ENCODE measurements at regions not wholly inside any gene's neighbourhood (a gene's known extent, or its start where the extent isn't known, plus 50 kb on each side); places are given as distances from the start of the nearest gene placed in this dataset.

DNA sequence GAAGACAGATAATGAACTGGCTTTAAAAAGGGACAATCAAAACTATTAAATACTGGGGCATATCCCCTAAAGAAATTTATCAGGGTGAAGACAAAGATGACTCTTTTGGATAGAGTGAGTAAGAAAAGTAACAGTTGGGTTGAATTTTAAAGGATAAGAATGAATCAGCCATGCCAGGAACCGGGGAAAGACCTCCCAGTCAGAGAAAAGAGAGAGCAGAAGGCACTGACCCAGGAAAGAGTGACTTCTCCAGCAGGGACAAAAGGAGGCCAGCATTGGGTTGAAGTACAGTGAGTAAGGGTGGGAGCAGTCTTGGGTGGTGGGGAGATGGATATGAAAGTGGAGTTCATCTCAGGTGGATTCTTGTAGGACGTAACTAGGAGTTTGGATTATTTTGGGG is 516.9 kb upstream of the JAG1 start:
- no peak for DNase-seq

DNA sequence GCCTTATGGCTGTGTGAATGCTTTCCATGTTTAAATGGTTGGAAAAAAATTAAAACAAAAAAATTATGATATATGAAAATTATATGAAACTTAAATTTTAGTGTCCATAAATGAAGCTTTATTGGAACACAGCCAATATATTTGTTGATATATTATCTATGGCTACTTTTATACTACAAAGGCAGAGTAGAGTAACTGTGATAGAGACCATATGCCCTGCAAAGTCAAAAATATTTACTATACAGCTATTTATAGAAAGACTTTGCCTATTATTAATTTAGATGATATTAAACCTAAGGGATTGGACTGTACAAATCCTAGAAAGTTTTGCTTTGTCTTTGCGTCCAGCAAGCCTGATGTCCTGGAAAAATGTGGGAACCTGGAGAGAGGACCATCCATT is 518.3 kb upstream of the JAG1 start:
- no peak for DNase-seq

DNA sequence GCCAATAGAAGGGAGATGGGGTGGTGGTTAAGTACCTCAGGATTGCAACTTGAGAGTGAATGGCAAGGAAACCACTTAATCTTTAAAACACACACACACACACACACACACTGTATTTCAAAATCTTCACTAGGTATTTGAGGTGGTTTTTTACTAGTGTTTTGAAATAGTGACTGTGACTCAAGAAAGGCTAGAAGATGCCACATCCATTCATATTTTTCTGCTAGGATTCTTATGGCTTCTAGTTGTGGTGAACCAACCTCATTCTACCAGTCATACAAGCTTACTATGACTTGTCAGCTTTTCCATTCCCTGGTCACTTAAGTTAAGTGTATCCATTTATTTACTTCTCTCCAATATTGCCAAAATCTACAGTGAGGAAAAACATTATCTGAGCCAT is 519.4 kb upstream of the JAG1 start:
- no peak for DNase-seq

DNA sequence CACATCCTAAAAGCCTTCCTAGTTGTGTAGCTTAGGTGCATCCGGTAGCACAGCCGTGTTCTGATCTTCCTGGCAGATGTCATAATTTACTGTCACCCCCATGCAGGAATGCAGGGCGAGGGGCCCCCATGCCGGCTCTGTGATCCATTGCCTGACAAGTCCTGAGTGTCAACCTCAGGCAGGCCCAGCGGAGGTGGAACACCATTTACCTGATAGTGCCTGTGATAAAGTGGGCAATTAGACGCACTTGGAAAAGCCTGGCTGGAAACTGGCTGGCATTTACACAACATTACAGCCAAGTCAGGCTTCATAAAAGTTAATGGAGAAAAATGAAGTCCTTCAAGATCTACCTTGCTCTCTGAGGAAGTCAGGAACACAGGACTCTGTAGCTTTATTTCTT is 521.4 kb upstream of the JAG1 start:
- DNase-seq: no peak

DNA sequence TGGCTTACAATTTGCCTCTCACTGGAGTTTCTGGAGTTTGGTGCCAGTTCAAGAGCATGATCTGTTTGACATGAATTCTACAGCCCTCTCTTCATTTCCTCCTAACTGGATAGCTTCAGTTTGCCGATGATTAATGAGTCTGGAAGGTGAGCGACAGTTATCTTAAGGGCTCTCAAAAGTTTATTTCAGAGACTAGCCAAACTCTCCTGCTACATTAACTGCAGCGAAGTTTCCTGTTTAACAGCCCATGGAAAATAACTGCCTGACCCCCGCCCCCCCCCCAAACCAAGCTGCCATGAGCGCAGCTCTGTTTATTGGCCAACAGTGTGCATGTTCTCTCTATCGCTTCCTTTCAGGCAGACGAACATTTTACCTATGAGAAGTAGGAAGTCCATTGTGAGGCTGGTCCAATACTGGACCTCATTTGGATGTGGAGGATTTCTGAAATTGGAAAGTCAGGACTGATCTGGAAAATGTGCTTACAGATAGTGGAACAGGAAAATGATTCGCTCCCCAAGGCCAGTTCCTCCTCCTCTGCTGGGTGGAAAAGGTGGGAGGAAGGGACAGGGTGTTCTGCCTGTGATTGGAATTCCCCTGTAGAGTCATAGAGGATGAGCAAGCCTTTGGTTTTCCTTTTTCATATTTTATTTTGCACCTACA is 522.2 kb upstream of the JAG1 start:
- DNase-seq: no peak

DNA sequence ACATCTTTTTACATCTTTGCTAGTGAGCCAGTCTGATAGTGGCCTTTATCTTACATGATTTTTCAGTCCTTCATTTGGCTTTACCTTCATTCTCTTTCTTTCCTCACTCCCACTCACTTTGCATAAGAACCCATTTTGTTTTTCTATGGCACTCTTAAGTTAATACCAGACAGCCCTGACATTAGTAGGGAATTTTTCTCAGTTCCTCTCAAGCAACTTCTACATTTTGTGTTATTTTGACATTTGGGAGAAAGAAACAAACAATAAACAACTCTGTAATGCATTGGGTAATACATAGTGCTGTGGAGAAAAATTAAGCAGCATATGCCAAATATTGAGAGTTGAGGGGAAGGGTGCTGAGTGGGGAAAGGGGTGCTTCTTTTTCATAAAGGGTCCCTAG is 524.1 kb upstream of the JAG1 start:
- no peak for DNase-seq

DNA sequence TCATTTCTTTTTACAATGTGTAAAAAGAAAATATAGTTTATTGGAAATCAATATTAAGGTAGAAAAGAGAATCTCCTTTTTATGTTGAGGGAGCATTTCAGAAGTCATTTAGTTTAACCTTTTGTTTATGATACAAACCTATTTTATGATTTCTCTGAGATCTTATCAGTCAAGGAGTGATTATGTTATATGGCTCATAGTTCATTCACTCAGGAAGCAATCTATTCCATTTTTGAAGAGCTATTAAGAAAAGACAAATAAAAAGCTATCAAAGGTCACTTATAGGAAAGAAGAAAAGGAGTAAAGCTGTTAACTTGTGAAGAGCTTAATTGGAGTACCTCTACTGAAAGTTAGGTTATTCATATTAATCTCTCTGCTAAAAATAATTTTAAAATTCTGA is 526.6 kb upstream of the JAG1 start:
- DNase-seq: no peak

DNA sequence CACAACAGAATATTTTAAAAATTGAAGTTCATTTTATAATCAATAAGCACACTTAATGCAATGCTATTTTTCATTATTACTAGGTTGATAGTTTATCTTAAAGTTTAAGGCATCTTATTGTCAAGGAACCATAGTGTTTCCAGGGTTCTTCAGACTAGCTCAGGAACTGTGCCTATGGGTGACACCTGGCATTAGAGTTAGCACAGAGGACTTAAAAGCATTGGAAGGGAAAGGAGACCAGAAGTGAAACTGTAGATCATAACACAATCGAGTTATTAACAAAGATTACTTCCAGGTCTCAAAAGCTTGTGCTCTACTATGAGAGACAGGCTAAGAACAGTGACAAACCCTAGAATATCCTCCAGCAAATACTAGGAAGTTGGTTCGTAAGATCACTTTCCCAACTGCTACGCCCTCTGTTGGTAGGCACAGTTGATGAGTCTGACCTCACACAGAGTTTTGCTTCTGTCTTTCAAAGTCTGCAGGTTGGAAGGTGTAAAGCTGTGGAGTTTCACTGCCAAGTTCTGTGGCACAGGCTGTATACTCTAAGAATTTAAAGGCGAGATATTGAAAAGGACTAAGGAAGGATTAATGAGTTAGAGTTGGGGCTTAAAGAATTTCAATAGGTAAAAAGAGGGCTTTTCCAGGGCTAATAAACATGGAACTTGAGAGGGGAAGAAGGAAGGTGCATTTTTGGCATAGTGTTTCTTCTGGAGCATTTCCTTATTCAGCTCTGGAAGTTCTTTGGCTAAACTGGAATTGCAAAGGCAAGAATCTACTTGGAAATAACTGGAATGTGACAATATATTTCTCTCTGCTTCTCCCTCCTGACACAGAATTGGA is 531.3 kb upstream of the JAG1 start:
- DNase-seq: peak; percentile 27

DNA sequence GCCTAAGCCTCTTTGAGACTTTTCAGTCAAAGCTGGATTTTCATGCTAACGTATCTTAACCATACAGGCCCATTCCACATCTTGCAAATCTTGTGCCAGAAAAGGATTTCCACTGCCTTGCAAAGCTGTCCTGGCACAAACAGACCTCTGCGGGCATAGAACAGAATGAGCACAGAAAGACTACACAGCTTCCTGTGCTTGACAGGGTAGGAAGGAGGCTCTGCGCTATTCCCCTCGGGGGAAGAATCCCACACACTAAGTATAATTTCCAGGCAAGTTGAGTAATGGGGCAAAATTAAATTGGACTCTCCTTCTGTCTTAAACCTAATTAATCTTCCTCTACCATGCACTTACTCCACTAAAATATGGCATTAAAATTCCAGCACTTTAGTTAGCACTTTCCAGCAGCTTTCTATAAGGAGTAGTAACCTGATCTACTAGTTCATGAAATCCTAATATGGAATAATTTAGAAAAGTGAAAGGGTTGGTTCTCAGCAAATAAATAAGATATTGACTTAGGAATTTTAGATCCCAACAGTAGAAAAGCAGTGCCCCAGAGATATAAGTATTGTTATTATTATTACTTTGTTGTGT is 532.1 kb upstream of the JAG1 start:
- no peak for DNase-seq

DNA sequence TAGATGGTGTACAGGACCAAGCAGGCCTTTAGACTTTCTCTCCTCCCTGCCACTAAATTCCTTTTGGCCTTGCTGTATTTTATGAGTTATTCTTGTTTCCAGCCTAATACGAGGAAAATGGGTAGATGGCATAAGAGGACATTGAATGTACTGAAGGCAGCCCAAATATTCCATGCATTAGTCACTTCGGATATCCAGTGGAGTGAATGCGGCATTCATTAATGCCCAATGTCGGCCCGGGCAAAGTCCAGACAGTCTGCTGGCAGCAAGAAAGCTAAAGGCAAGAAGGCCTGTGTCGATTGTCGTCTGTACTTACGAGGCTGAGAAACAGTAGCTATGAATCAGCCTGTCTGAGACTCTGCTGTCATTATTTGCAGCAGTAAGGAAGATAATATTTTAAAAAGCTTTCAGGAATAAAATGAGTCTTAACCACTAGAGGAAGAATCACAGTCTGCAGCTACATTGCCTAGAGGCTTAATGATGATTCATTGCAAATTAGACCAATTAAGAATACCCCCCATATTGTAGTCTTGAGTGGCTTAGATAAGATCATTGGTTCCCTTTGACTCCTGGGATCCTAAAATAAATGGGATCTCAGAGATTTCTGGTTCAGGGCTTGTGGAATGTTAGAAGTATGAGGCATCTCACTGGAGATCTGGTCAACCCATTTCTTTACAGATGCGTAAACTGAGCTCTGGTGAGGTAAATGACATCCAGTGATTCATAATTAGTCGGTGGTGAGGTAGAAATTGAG is 534.1 kb upstream of the JAG1 start:
- no peak for DNase-seq

DNA sequence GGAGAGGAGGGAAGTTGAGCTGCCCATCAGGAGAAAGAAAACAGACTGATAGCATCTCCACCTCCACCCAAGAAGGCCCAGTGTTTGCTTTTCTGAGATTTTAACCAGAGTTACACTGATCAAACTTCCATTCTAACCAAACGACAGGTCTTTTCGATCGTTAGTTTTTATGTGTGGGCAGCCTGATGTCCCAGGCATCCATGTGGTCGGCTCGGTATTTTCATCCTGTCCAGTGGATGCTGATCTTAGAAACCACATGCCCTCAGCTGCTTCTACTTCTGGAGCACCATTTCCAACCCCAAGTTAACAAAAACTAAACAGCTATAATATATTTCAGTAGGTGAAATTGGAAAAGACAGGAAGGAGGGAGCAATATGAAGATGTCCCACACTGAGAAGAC is 536.8 kb upstream of the JAG1 start:
- DNase-seq: no peak

DNA sequence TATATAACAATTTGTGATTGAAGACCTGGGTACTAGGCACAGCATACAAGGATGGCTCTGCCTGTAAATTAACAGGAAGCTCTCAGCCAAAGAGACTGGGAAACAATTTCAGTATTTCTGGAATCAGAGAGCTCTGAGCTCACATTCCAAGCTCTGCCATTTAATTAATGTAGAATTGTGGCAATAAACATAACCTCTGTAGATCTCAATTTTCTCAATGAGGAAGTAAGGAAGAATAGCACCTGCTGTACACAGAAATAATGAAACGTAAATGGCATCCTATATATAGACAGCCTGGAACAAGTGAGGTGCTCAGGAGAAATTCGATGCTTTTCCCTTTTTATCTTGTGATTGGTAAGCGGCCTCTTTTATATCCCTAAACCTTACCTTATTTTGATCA is 538.5 kb upstream of the JAG1 start:
- no peak for DNase-seq

DNA sequence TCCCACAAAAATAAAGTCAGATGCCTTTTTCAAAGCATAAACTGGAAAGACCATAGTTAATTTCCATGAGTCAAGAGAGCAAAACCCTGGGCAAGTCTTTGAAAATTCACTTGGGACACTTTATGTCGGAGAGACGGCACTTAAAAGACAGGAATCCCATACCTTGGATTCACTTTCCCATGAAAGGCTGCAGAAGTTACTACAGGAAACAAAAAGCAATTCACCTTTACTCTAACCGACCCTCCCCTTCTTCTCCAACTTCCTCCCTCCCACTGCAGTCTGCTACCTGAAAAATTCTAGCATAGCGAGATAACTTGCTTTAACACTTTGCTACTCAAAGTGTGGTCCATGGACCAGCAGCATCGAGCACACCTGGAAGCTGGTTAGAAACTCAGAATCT is 539.1 kb upstream of the JAG1 start:
- no peak for DNase-seq

DNA sequence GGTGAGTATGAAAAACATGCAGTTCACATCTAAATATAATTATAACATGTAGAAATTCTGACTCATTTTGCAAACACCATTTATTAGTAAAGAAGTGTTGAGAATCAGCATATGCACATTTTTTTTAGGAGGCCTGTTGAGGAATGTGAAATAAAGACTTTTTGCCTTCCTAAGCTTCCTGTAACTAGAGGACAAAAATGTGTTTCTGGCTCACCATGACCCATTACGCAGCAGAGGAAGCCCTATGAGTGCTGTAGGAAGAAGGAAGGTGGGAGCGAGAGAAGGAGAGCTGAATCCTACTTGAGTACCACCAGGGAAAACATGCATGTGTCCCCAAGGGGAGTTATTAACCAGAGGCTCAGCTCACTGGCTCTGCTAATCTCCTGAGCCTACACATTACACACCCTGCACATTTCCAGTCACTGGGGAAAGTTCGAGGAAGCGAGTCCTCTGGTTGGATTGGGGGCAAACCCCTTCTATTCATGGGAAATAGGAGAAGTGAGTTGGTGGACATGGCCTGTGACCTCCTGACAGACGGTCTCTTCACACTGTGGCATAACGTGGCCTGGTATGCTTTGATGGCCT is 540.5 kb upstream of the JAG1 start:
- no peak for DNase-seq

DNA sequence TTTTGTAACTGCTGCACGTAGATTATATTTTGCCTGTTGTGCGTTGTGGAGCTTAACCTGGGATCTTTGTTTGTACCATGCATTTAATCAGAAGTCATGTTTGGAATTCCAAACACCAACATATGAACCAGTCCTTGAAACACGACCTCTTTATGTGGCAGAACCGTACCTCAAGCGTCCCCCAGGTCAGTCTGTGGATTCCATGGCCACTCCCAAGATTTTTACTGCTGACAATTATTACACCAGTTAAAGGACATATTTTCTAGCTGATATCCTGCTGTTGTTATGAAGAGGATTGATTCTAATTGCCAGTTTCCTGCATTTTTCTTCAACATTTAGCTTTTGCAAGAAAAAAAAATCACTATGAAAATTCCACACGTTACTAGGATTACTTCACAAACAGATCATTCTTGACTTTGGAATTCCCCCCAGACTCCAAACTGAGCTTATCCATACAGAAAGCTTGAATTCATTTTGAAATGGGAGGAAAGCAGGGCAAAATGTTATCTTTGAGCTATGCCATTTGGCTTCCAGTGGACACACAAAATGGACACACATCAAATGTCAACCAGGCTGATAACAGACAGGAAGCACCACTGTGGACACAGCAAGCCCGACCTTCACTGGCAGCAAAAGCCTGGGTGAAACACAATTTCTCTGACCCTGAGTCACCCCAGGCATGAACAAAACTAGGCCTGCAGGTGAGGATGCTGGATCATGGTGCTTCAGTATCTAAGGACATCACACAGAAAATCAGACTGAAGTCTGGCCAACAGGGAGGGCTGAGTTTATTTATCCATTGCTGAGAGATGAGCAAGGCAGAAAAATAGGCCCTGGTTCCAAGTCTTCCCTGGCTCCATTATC is 542.9 kb upstream of the JAG1 start:
- no peak for DNase-seq

DNA sequence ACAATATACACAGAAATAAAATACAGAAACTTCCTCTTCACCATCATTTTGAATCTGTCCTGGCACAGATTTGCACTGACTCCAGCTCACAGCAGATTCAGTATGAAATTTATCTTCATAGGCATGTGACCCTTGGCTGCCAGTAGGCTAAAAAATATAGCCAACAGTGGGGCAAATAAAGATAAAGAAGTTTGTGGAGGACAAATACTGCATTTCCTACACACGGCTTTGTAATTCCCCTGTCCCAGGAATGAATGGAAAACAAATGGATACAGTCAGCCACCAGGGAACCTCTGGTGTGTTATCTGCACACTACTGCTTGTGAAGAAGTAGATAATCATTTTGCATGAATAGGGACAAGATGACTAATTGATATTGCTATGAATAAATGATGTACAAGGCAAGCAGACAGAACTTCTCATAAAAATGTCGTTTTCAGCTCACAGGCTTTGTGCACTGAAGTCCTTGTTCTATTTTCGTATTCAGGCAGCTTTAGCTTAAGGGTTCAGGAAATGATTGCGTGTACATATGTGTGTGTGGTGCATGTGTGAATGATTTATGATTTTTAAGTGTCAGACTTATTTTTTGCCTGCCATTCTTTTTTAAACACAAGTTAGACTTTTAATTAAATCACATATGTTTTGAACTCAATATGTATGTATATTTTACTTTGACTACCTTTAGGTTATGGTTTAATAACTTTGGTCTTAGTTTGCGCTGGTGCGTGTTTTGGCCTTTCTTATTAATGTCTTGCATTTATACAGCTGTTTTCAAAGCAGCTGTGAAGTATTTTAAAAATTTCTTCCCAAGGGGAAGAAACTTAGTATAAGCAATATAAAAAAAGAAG is 543.8 kb upstream of the JAG1 start:
- no peak for DNase-seq

DNA sequence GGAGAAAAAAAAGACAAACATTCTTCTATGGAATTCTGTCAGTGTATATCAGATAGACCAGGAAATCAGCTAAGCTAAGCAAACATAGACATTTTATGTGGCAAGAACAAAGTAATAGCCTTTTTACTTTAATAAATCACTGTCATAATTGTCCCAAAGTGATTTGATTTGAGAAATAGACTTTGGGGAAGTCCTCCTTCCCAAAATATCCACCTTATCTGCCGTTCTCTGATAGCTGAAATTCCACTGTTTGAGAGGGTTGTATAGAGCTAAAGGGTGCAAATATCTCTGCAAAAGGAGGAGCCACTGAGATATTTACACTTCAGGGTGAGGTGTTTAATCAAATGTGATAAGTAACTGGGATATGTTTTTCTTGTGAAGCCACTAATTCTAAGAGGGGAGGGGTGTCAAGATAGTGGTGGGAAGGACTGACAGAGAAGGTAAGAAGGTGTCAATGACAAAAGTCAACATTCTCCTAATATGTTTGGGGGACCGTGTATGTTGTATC is 544.4 kb upstream of the JAG1 start:
- no peak for DNase-seq

DNA sequence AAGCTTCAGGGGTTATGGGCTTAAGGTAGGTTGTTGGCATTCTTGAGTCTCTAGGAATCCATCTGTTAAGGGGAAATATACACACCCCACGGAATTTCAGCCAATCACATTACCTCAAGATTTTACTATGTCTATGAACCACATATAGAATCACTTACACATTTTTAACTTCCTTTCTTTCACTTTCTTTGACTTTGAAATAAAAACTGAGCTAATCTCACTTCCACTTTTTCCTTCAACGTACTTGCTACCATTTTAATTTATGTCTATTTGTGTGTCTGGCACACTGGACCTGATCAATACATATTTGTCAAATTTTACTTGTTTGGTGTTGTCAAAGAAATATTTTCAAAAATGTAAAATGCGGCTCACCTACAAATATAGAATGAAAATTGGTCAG is 545.4 kb upstream of the JAG1 start:
- no peak for DNase-seq

DNA sequence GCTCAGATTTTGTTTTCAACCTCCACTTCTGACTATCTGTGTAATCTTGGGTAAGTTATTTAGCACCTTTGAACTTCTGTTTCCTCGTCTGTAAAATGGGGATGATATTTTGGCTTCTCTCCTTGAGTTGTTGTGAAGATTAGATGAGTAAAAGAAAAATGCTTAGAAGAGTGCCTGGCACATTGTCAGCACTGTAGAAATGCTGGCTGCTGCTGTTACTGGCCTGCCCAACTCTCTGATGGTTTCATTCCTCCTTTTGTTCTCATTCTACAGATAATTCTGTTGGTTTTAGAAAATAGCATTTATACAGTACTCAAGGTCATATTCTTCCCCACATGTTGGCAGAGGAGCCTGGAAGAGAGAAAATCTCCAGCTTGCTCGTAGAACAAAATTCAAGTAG is 547.2 kb upstream of the JAG1 start:
- DNase-seq: no peak

DNA sequence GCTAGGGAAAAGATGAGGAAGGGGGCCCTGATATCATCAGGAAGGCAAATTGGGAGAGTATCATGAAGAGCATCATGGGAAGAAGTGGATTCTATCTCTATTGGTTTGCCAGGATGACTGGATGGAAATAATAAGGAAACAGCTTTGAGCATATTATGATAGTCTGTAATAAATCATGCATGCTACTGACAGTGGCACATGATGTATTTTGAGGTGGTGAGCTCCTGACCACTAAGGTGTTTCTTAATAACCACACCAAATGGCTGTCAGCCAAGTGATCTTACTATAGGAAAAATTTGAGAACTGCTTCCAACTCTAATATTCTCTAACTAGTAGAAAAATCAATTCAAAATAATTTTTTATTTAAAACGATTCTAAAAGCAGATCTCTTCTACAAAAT is 548.4 kb upstream of the JAG1 start:
- DNase-seq: no peak

DNA sequence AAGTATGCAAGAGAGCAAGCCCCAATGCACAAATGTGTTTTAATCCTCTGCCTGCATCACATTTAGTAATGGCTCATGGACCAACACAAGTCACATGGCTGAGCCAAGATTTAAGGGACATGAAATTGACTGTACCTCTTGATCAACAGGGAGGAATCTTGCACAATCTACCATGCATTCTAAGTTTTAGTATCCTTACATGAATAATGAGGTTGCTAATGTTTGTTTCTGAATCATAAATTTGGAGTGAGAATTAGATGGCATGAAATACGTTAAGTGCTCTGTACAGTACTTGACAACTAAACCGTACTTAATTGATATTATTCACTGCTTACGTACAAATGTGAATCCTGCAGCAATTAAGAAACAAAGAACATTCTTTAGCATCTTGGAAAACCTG is 553.8 kb upstream of the JAG1 start:
- no peak for DNase-seq

Measured in NCI-H2029 (cell line).